ENCODE measurements at regions not wholly inside any gene's neighbourhood (a gene's known extent, or its start where the extent isn't known, plus 50 kb on each side); places are given as distances from the start of the nearest gene placed in this dataset.

DNA sequence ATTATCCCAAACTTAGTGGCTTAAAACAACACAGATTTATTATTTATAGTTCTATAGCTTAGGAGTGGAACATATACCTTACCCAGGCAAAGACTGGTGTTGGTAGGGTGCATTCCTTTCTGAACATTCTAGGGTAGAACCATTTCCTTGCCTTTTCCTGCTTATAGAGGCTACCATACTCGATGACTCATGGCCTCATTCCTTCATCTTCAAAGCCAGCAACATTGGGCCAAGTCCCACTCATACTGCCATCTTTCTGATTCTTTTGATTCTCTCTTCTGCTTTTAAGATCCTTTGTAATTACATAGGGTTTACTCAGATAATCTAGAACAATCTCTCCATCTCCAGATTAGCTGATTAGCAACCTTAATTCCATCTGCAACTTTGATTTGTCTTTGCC, 452.7 kb upstream of the KLF4 start:
- no peak for TF ChIP-seq FOS (IDR thresholded peaks at IDR 0.05; ENCODE audit: low read depth, low read length)
- TF ChIP-seq POLR2A (IDR thresholded peaks at IDR 0.05; ENCODE audit: low read depth, low read length), result no peak
- no peak for TF ChIP-seq CTCF (conservative IDR thresholded peaks at IDR 0.05; ENCODE audit: low read depth, low read length)
- no peak for TF ChIP-seq CEBPB (IDR thresholded peaks at IDR 0.05; ENCODE audit: low read depth, low read length)
- TF ChIP-seq USF2 (IDR thresholded peaks at IDR 0.05; ENCODE audit: low read depth, low read length), result no peak
- TF ChIP-seq RAD21 (IDR thresholded peaks at IDR 0.05; ENCODE audit: low read length), result no peak
- no peak for TF ChIP-seq MAZ (IDR thresholded peaks at IDR 0.05; ENCODE audit: borderline replicate concordance, low read depth, low read length)
- TF ChIP-seq MXI1 (IDR thresholded peaks at IDR 0.05; ENCODE audit: borderline replicate concordance, low read depth, low read length), result no peak
- no peak for TF ChIP-seq SMC3 (IDR thresholded peaks at IDR 0.05; ENCODE audit: low read depth, low read length)
- TF ChIP-seq, protein P1, sequence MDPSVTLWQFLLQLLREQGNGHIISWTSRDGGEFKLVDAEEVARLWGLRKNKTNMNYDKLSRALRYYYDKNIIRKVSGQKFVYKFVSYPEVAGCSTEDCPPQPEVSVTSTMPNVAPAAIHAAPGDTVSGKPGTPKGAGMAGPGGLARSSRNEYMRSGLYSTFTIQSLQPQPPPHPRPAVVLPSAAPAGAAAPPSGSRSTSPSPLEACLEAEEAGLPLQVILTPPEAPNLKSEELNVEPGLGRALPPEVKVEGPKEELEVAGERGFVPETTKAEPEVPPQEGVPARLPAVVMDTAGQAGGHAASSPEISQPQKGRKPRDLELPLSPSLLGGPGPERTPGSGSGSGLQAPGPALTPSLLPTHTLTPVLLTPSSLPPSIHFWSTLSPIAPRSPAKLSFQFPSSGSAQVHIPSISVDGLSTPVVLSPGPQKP (IDR thresholded peaks at IDR 0.05; ENCODE audit: borderline replicate concordance, low read depth, low read length), result no peak
- no peak for TF ChIP-seq MAFK (IDR thresholded peaks at IDR 0.05; ENCODE audit: low read depth, low read length)
- no peak for TF ChIP-seq CHD1 (IDR thresholded peaks at IDR 0.05; ENCODE audit: low read depth, low read length)
- no peak for TF ChIP-seq BHLHE40 (IDR thresholded peaks at IDR 0.05; ENCODE audit: low read depth, low read length)
- no peak for TF ChIP-seq RFX5 (IDR thresholded peaks at IDR 0.05; ENCODE audit: low read depth, low read length)
